HG02588 (cell line): ENCODE measurements at regions not wholly inside any gene's neighbourhood (a gene's known extent, or its start where the extent isn't known, plus 50 kb on each side); places are given as distances from the start of the nearest gene placed in this dataset.

Experiments
- ATAC-seq: cut with Tn5 transposase; IDR thresholded peaks from one replicate; pipeline ENCODE4 v1.9.1; 2021; ENCODE audit warnings: mild to moderate bottlenecking, moderate library complexity; ENCODE audit not compliant: unreplicated experiment

GRCh38 chr5:38101897-38102296 lies 156.5 kb upstream of the EGFLAM start:
- ATAC-seq: no peak

GRCh38 chr5:38099205-38100168 lies 158.9 kb upstream of the EGFLAM start:
- ATAC-seq: no peak

GRCh38 chr5:38094889-38095288 lies 163.5 kb upstream of the EGFLAM start:
- no peak for ATAC-seq

GRCh38 chr5:38093855-38094254 lies 164.5 kb upstream of the EGFLAM start:
- ATAC-seq: no peak

- ATAC-seq: no peak
Observed at GRCh38 chr5:38086777-38087176, 171.6 kb upstream of the EGFLAM start.

- ATAC-seq: no peak
Observed at GRCh38 chr5:38079620-38080402, 178.5 kb upstream of the EGFLAM start.

- ATAC-seq: no peak
Observed at GRCh38 chr5:38078161-38078560, 180.2 kb upstream of the EGFLAM start.

- ATAC-seq: no peak
Observed at GRCh38 chr5:38077652-38078051, 180.7 kb upstream of the EGFLAM start.

- ATAC-seq: no peak
Observed at GRCh38 chr5:38071831-38072694, 186.3 kb upstream of the EGFLAM start.

GRCh38 chr5:38070304-38070950 lies 187.9 kb upstream of the EGFLAM start:
- ATAC-seq: no peak

GRCh38 chr5:38069360-38069759 lies 189.0 kb upstream of the EGFLAM start:
- no peak for ATAC-seq

GRCh38 chr5:38060354-38060753 lies 198.0 kb upstream of the EGFLAM start:
- ATAC-seq: no peak

- no peak for ATAC-seq
Observed at GRCh38 chr5:38059876-38060275, 198.5 kb upstream of the EGFLAM start.

GRCh38 chr5:38051711-38052511 lies 206.4 kb upstream of the EGFLAM start:
- ATAC-seq: no peak

- ATAC-seq: no peak
Observed at GRCh38 chr5:38048400-38048799, 208.6 kb upstream of the GDNF start.

GRCh38 chr5:38046103-38046502 lies 206.3 kb upstream of the GDNF start:
- no peak for ATAC-seq

GRCh38 chr5:38045446-38045845 lies 205.6 kb upstream of the GDNF start:
- ATAC-seq: no peak

- ATAC-seq: no peak
Observed at GRCh38 chr5:38039826-38040225, 200.0 kb upstream of the GDNF start.

GRCh38 chr5:38039091-38039490 lies 199.2 kb upstream of the GDNF start:
- no peak for ATAC-seq

GRCh38 chr5:38036765-38037164 lies 196.9 kb upstream of the GDNF start:
- ATAC-seq: no peak
